A549 (cell line): ENCODE measurements at regions not wholly inside any gene's neighbourhood (a gene's known extent, or its start where the extent isn't known, plus 50 kb on each side); places are given as distances from the start of the nearest gene placed in this dataset.

Experiments
- CBX2 ChIP-seq: fragments of 200-600 bp; sonication (generic); IDR thresholded peaks from 2 replicates; pipeline ENCODE4 v1.6.1; 2016; ENCODE audit warnings: low read depth, mild to moderate bottlenecking, borderline replicate concordance
- CBX8 ChIP-seq: fragments of 200-600 bp; sonication (generic); IDR thresholded peaks from 2 replicates; pipeline ENCODE4 v1.6.1; 2016
- CEBPB ChIP-seq, 2 experiments: fragments of >200 bp in 1 of 2; sonication (Bioruptor Twin) in 1 of 2; formaldehyde crosslinking in 1 of 2; IDR thresholded peaks; 2 replicates each; pipeline ENCODE4 v1.6.1; 2012 to 2016
- FOSL2 ChIP-seq, 2 experiments: fragments of 450-650 bp in 1 of 2; fragments of >200 bp in 1 of 2; sonication (Bioruptor Twin) in 1 of 2; formaldehyde crosslinking; IDR thresholded peaks; 2 replicates each; pipeline versions ENCODE4 v1.5.0 to v1.6.1; 2016 to 2020; ENCODE audit warnings: mild to moderate bottlenecking in 1 of 2, moderate library complexity in 1 of 2
- KDM5A ChIP-seq: fragments of 200-600 bp; sonication (generic); IDR thresholded peaks from 2 replicates; pipeline ENCODE4 v1.6.1; 2016; ENCODE audit warnings: antibody characterized with exemption, mild to moderate bottlenecking
- NPAS2 ChIP-seq: fragments of 250-450 bp; sonication (Bioruptor Pico); IDR thresholded peaks from 2 replicates; pipeline ENCODE4 v1.8.0; 2022; ENCODE audit warnings: mild to moderate bottlenecking, moderate library complexity, borderline replicate concordance
- POLR2A ChIP-seq: IDR thresholded peaks from 2 replicates; pipeline ENCODE4 v1.6.1; 2012; ENCODE audit warnings: mild to moderate bottlenecking, low read length
- RARB ChIP-seq: fragments of 250-450 bp; sonication (Bioruptor Pico); IDR thresholded peaks from 2 replicates; pipeline ENCODE4 v1.8.0; 2021; ENCODE audit warnings: mild to moderate bottlenecking, moderate library complexity
- TF ChIP-seq, protein P1 (sequence below): fragments of >200 bp; sonication (Bioruptor Twin); formaldehyde crosslinking; IDR thresholded peaks from 3 replicates; pipeline ENCODE4 v1.5.1; 2016
- TF ChIP-seq, protein P2 (sequence below): fragments of 200-600 bp; sonication (generic); IDR thresholded peaks from 2 replicates; pipeline ENCODE4 v1.6.1; 2016; ENCODE audit warnings: antibody characterized with exemption, mild to moderate bottlenecking, moderate library complexity

DNA sequence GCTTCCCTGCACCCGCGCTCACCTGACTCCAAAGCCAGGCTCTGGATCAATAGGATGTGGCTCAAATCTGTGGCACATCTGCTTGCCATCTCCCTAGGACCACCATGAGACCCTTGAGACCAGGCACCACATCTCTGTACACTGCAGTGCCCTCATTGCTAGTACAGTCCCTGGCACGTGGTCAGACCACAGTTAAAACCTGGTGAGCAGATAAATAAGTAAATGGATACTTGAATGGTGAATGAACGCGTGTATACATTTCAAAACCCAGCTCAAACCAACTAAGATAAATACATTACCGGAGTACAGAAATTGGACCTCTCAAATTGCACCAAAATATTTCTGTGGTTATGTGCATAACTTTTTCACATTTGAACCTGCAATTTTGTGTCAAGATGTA, 221.2 kb upstream of the IRX4 start:
- TF ChIP-seq FOSL2 (IDR thresholded peaks at IDR 0.05) (no peak), FOSL2 (CRISPR knock-in tag; IDR thresholded peaks at IDR 0.05) (no peak), RARB (CRISPR knock-in tag) (no peak), CEBPB (IDR thresholded peaks at IDR 0.05) (no peak), NPAS2 (CRISPR knock-in tag) (no peak), CBX8 (no peak), CBX2 (no peak), POLR2A (no peak), KDM5A (no peak)
- TF ChIP-seq, protein P1, sequence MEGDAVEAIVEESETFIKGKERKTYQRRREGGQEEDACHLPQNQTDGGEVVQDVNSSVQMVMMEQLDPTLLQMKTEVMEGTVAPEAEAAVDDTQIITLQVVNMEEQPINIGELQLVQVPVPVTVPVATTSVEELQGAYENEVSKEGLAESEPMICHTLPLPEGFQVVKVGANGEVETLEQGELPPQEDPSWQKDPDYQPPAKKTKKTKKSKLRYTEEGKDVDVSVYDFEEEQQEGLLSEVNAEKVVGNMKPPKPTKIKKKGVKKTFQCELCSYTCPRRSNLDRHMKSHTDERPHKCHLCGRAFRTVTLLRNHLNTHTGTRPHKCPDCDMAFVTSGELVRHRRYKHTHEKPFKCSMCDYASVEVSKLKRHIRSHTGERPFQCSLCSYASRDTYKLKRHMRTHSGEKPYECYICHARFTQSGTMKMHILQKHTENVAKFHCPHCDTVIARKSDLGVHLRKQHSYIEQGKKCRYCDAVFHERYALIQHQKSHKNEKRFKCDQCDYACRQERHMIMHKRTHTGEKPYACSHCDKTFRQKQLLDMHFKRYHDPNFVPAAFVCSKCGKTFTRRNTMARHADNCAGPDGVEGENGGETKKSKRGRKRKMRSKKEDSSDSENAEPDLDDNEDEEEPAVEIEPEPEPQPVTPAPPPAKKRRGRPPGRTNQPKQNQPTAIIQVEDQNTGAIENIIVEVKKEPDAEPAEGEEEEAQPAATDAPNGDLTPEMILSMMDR, result no peak
- TF ChIP-seq, protein P2, sequence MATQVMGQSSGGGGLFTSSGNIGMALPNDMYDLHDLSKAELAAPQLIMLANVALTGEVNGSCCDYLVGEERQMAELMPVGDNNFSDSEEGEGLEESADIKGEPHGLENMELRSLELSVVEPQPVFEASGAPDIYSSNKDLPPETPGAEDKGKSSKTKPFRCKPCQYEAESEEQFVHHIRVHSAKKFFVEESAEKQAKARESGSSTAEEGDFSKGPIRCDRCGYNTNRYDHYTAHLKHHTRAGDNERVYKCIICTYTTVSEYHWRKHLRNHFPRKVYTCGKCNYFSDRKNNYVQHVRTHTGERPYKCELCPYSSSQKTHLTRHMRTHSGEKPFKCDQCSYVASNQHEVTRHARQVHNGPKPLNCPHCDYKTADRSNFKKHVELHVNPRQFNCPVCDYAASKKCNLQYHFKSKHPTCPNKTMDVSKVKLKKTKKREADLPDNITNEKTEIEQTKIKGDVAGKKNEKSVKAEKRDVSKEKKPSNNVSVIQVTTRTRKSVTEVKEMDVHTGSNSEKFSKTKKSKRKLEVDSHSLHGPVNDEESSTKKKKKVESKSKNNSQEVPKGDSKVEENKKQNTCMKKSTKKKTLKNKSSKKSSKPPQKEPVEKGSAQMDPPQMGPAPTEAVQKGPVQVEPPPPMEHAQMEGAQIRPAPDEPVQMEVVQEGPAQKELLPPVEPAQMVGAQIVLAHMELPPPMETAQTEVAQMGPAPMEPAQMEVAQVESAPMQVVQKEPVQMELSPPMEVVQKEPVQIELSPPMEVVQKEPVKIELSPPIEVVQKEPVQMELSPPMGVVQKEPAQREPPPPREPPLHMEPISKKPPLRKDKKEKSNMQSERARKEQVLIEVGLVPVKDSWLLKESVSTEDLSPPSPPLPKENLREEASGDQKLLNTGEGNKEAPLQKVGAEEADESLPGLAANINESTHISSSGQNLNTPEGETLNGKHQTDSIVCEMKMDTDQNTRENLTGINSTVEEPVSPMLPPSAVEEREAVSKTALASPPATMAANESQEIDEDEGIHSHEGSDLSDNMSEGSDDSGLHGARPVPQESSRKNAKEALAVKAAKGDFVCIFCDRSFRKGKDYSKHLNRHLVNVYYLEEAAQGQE, result no peak
